HG03280 (cell line): ENCODE measurements at regions not wholly inside any gene's neighbourhood (a gene's known extent, or its start where the extent isn't known, plus 50 kb on each side); places are given as distances from the start of the nearest gene placed in this dataset.
A peak's percentile ranks its signal among the peaks of the same experiment; 100 is the strongest.
"Not testable (repeated sequence)": the region's sequence is repeated elsewhere in the genome, so short reads cannot be mapped to it uniquely, and the experiment has no call there.

ENCODE experiments used
- ATAC-seq: cut with Tn5 transposase; IDR thresholded peaks from one replicate; pipeline ENCODE4 v1.9.1; 2021; ENCODE audit warnings: mild to moderate bottlenecking, moderate library complexity; ENCODE audit not compliant: unreplicated experiment

GRCh38 chr11:10973416-10973815 lies 115.6 kb upstream of the ZBED5 start:
- ATAC-seq = no peak

- no peak for ATAC-seq
Observed at GRCh38 chr11:10970926-10971325, 113.1 kb upstream of the ZBED5 start.

- ATAC-seq = no peak
Observed at GRCh38 chr11:10969387-10969786, 111.5 kb upstream of the ZBED5 start.

- not testable (repeated sequence) for ATAC-seq
Observed at GRCh38 chr11:10956884-10957283, 99.0 kb upstream of the ZBED5 start.

- no peak for ATAC-seq
Observed at GRCh38 chr11:10955616-10956015, 97.8 kb upstream of the ZBED5 start.

- no peak for ATAC-seq
Observed at GRCh38 chr11:10954184-10954583, 96.3 kb upstream of the ZBED5 start.

GRCh38 chr11:10952872-10953271 lies 95.0 kb upstream of the ZBED5 start:
- no peak for ATAC-seq

GRCh38 chr11:10947935-10948334 lies 90.1 kb upstream of the ZBED5 start:
- not testable (repeated sequence) for ATAC-seq

- no peak for ATAC-seq
Observed at GRCh38 chr11:10946072-10946471, 88.2 kb upstream of the ZBED5 start.

GRCh38 chr11:10945196-10945595 lies 87.3 kb upstream of the ZBED5 start:
- no peak for ATAC-seq

- no peak for ATAC-seq
Observed at GRCh38 chr11:10943968-10944367, 86.1 kb upstream of the ZBED5 start.

GRCh38 chr11:10942620-10943019 lies 84.8 kb upstream of the ZBED5 start:
- ATAC-seq = no peak

GRCh38 chr11:10941871-10942270 lies 84.0 kb upstream of the ZBED5 start:
- no peak for ATAC-seq

GRCh38 chr11:10941414-10941813 lies 83.6 kb upstream of the ZBED5 start:
- ATAC-seq = no peak

GRCh38 chr11:10938650-10939387 lies 81.0 kb upstream of the ZBED5 start:
- no peak for ATAC-seq

- no peak for ATAC-seq
Observed at GRCh38 chr11:10938231-10938630, 80.4 kb upstream of the ZBED5 start.

- ATAC-seq = no peak
Observed at GRCh38 chr11:10937385-10937771, 79.5 kb upstream of the ZBED5 start.

GRCh38 chr11:10936626-10937384 lies 79.0 kb upstream of the ZBED5 start:
- no peak for ATAC-seq

- ATAC-seq = no peak
Observed at GRCh38 chr11:10935015-10935559, 77.2 kb upstream of the ZBED5 start.

- ATAC-seq = no peak
Observed at GRCh38 chr11:10934293-10934860, 76.5 kb upstream of the ZBED5 start.

GRCh38 chr11:10933455-10934292 lies 75.8 kb upstream of the ZBED5 start:
- ATAC-seq = peak; percentile 82
